ENCODE measurements at regions not wholly inside any gene's neighbourhood (a gene's known extent, or its start where the extent isn't known, plus 50 kb on each side); places are given as distances from the start of the nearest gene placed in this dataset.

DNA sequence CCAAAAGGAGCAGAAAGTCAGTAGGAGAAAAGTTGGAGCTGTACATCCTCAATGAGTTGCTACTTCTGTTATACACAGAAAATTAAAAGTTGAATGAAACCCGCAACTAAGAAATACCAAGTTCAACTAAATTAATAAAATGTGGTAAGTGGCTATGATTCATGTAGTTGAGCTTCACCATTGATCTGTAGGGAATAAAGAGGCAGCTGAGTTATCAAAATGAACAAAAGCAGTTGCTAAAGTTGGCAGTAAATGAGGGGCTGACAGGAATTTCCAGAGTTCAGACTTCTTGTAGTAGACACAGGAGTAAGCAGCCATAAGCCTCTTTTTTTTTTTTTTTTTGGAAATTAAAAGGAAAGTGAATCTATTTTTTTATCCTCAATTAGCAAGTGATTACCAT is 234.6 kb downstream of the POSTN start:
- DNase-seq (ENCODE audit: low read depth), result no peak

- DNase-seq (ENCODE audit: low read depth), result no peak
Measured at GRCh38 chr13:37361608-37362007, 237.0 kb downstream of the POSTN start.

- no peak for DNase-seq (ENCODE audit: low read depth)
Measured at GRCh38 chr13:37360556-37360955, 238.0 kb downstream of the POSTN start.

- DNase-seq (ENCODE audit: low read depth), result no peak
Measured at GRCh38 chr13:37357548-37357947, 241.0 kb downstream of the POSTN start.

- DNase-seq (ENCODE audit: low read depth), result no peak
Measured at GRCh38 chr13:37353911-37354310, 244.7 kb downstream of the POSTN start.

GRCh38 chr13:37351211-37351610 is 245.7 kb upstream of the CSNK1A1L start:
- no peak for DNase-seq (ENCODE audit: low read depth)

- no peak for DNase-seq (ENCODE audit: low read depth)
Measured at GRCh38 chr13:37349916-37350315, 244.5 kb upstream of the CSNK1A1L start.

GRCh38 chr13:37348916-37349643 is 243.6 kb upstream of the CSNK1A1L start:
- DNase-seq (ENCODE audit: low read depth), result no peak

DNA sequence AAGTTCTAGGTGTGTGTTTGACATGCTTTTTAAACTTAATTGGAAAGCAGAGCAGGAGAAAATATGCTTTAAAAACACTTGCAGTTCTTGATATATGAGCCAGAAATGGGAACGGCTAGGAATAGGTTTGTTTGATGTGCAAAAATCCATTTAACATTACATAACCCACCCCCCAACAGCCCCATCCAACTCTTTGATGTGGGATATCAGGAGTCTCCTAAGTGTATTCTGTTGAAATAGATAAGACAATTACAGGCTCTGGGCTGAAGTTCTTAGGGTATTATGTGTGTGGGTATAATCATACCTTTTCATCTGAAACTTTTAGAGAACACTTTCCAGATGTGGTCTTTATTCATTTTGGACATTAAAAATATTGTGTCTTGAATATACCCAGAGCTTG is 240.4 kb upstream of the CSNK1A1L start:
- no peak for DNase-seq (ENCODE audit: low read depth)

DNA sequence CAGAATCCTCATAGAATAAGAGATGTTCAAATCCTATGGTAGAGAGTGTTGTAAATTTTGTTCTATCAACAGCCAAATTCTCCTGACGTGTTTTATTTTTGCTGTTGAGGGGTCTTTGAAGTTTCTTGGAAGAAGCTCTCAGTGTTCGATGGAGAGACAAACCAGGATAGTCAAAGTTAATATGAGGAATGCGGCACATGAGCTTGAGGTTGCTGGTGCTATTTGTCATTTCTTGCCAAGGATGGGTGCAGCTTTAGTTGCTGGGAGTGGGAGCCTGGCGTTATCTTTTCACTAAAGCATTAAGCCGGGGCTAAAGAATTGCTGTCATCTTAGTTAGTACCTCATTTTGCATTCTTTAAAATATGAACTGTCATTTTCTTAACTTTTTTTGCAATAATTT is 239.9 kb upstream of the CSNK1A1L start:
- no peak for DNase-seq (ENCODE audit: low read depth)

- no peak for DNase-seq (ENCODE audit: low read depth)
Measured at GRCh38 chr13:37344056-37344455, 238.6 kb upstream of the CSNK1A1L start.

DNA sequence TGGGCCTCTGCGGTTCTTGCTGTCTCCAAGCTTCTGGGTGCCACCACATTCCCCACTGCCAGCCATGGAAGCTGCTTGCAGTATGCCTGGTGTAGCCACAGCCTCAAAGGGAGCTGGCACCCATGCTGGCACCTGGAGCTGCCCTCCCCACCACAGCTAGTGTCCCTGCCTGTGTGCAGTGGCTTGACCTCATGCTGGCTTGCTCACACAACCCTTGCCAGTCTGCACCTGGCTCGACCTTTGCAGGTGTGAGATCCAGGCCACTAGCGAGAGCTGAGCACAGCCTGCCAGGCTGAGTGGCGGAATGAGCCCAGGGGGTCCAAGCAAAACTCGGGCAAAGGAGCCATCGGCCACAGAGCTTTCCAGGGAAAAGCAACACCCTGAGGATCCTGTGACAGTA is 236.7 kb upstream of the CSNK1A1L start:
- no peak for DNase-seq (ENCODE audit: low read depth)

DNA sequence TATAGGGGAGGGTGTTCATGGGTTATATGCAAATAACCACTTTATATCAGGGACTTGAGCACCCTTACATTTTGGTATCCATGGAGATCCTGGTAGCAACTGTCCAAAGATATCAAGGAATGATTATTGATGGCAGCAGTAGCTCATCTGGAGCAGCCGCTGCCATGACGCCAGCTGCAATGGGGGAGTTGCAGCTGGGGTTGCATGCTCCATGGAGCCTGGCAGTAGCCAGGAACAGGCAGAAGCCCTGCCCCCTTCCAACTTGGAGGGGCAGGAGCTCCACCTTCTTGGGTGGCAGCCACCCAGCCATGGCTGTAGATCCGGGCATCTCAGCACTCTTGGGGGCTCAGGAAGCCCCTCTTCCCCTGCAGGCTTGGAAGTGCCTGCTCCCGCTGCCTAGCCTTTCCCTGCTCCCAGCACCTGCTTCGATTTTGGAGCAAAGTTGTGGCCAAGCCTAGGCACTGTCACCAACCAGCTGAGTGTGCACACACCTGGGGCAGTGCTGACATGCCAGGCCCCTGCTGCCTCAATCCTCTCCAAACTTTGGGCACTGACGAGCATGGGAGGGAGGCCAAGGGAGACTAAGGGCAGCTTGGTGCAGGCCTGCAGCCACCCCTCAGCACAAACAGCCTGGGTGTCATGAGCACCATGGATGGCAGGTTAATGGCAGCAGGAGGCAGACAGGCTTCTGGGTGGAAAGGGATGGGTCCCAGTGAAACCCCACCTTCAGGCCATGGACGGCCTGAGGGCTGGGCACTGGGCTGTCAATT is 235.6 kb upstream of the CSNK1A1L start:
- DNase-seq (ENCODE audit: low read depth), result no peak

- no peak for DNase-seq (ENCODE audit: low read depth)
Measured at GRCh38 chr13:37339386-37339735, 233.9 kb upstream of the CSNK1A1L start.

GRCh38 chr13:37338726-37339385 is 233.4 kb upstream of the CSNK1A1L start:
- DNase-seq (ENCODE audit: low read depth), result no peak

GRCh38 chr13:37326334-37326733 is 220.9 kb upstream of the CSNK1A1L start:
- DNase-seq (ENCODE audit: low read depth), result no peak

DNA sequence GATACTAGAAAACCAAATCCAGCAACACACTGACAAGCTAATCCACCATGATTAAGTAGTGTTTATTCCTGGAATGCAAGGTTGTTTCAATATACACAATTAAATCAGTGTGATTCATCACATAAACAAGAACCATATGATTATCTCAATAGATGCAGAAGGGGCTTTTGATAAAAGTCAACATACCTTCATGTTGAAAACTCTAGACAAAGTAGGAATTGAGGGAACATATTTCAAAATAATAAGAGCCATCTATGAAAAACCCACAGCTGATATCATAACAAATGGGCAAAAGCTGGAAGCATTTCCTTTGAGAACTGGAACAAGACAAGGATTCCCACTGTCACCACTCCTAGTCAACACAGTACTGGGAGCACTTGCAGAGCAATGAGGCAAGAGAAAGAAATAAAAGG is 213.6 kb upstream of the CSNK1A1L start:
- no peak for DNase-seq (ENCODE audit: low read depth)

DNA sequence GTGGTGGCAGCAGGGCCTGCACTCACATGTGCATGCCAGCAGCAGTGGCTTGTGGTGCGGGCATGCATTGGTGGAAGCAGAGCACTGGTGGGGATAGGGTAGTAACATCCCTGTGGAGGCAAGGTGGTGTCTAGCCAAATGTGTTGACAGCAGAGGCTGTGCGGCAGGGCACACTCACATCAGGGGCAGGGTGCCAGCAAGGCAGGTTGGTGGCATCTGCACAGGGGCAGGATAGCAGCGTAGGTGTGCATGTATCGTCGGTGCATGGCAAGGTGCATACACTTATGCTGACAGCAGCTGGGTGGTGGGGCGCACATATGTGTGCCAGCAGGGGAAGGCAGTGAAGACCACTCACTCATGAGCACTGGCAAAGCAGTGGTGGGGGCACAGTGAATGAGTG is 211.5 kb upstream of the CSNK1A1L start:
- DNase-seq (ENCODE audit: low read depth), result no peak

DNA sequence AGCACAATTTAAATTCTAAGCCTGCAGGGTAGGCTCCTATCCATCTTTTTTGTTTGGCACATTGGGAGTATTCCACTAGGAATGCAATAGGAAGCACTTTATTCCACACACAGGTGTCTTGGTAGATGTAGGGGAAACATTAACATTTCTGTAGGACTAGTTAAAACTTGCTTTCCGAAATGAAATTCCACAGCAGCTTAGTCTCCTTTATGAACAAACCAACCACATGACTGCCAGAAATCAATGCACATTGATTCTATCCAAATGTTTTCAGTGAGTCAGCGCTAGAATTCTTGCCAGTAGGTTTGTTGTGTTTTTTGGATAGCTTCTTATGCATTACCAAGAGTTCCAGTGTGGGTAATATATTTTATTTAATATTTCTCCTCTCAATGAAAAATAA is 207.9 kb upstream of the CSNK1A1L start:
- peak; percentile 68 for DNase-seq (ENCODE audit: low read depth)

DNA sequence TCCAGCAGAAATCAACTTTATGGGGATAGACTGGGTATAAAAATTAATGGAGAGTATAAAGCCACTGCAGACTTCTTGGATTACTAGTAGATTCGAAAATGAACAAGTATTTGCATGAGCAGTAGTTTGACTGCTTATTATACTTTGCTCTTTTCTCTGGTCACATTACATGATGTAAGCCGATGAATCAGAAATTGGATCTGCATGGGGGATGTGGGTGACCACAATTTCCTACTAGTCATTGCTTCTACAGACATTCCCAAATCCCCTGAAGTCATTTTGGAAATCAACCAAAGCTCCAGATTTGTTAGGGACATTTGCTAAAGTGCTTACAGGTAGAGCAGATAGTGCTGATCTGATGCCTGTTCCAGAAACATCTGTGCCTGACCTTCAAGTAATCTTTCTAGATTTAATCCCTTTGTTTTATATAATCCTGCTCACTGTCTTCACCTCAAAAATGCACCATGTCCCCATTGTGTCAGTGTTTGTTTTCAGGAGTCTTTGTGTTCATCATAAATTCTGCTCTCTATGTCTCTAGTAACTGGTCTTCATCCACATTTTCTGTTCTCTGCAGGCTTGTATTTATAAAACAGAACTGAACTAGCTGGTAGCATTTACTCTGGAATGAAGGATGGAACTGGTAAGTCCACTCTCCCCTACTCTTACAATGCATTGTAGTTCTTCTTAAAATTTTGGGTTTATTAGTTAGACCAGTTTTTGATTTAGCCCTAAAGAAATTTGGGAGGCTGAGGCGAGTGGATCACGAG is 201.5 kb upstream of the CSNK1A1L start:
- DNase-seq (ENCODE audit: low read depth), result peak; percentile 94

GRCh38 chr13:37303606-37304005 is 198.1 kb upstream of the CSNK1A1L start:
- no peak for DNase-seq (ENCODE audit: low read depth)

DNA sequence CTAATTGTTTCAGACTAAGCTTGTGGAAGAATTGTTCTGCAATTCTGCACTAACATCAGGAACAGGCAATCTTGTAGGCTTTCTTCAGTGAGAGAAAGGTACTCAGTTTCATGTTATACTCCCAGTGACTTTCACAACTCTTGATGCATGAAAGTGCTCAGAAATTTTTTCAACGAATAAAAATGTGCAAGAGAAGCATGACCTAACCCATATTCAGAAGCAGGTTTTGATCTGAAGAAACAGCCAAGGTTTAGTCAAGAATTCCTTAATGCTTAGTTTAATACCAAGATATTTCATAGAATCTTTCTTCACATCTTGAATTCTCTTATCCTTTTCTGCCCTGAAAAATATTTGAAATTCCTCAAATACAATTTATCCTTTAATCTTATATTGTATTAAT is 197.2 kb upstream of the CSNK1A1L start:
- DNase-seq (ENCODE audit: low read depth), result no peak

Data from non-pigmented ciliary epithelial cell (primary cell).